CD4-positive, CD25-positive, alpha-beta regulatory T cell (primary cell): ENCODE measurements at regions not wholly inside any gene's neighbourhood (a gene's known extent, or its start where the extent isn't known, plus 50 kb on each side); places are given as distances from the start of the nearest gene placed in this dataset.

ENCODE experiments used
- ATAC-seq, 2 donors: fragments of 150-1000 bp; cut with Tn5 transposase; one replicate each; pipeline ENCODE4 v1.10.0; 2021; ENCODE audit warnings: low read depth in 2 of 2, moderate number of reproducible peaks in 2 of 2, moderate library complexity in 1 of 2
- DNase-seq, 3 donors: peaks; one replicate each; pipeline versions ENCODE4 v3.0.0 to v3.0.0-alpha.2; 2012 to 2022; ENCODE audit warnings: mixed read lengths in 1 of 3
- H3K27ac ChIP-seq: one replicate; pipeline ENCODE4 v1.7.0; 2013; ENCODE audit warnings: mild to moderate bottlenecking, low read length; ENCODE audit not compliant: insufficient read depth, poor library complexity, severe bottlenecking
- H3K27me3 ChIP-seq: one replicate; pipeline ENCODE4 v1.7.0; 2013; ENCODE audit warnings: low read length; ENCODE audit not compliant: control insufficient read depth, insufficient read depth
- H3K36me3 ChIP-seq: one replicate; pipeline ENCODE4 v1.7.0; 2013; ENCODE audit warnings: mild to moderate bottlenecking, low read length, moderate library complexity; ENCODE audit not compliant: control insufficient read depth, insufficient read depth
- H3K4me1 ChIP-seq: 2 replicates; pipeline ENCODE4 v1.7.0; 2013; ENCODE audit warnings: mild to moderate bottlenecking, low read length; ENCODE audit not compliant: insufficient read depth, control insufficient read depth, poor library complexity, severe bottlenecking
- H3K4me3 ChIP-seq: one replicate; pipeline ENCODE4 v1.7.0; 2013; ENCODE audit warnings: low read depth, mild to moderate bottlenecking, low read length, moderate library complexity
- H3K9me3 ChIP-seq, 2 experiments: 1 replicate in 1 of 2; 2 replicates in 1 of 2; pipeline ENCODE4 v1.7.0; 2013; ENCODE audit warnings: low read length in 2 of 2, mild to moderate bottlenecking in 1 of 2, moderate library complexity in 1 of 2; ENCODE audit not compliant: control insufficient read depth in 2 of 2
- H3K27ac Mint-ChIP-seq, 3 donors: one replicate each; pipeline ENCODE4 v1.8.0; 2020 to 2022; ENCODE audit warnings: mild to moderate bottlenecking in 3 of 3, mixed read lengths in 3 of 3, moderate library complexity in 2 of 3
- H3K27me3 Mint-ChIP-seq: one replicate; pipeline ENCODE4 v1.8.0; 2022; ENCODE audit warnings: mild to moderate bottlenecking, mixed read lengths
- H3K36me3 Mint-ChIP-seq: one replicate; pipeline ENCODE4 v1.8.0; 2020; ENCODE audit warnings: mixed read lengths
- H3K4me1 Mint-ChIP-seq, 4 donors: one replicate each; pipeline ENCODE4 v1.8.0; 2020 to 2022; ENCODE audit warnings: mixed read lengths in 4 of 4, mild to moderate bottlenecking in 1 of 4
- H3K4me3 Mint-ChIP-seq, 4 donors: one replicate each; pipeline ENCODE4 v1.8.0; 2020 to 2022; ENCODE audit warnings: mild to moderate bottlenecking in 4 of 4, mixed read lengths in 4 of 4, moderate library complexity in 3 of 4
- H3K9me3 Mint-ChIP-seq, 7 donors: one replicate each; pipeline ENCODE4 v1.8.0; 2020 to 2022; ENCODE audit warnings: mixed read lengths in 7 of 7, mild to moderate bottlenecking in 3 of 7, moderate library complexity in 2 of 7

GRCh38 chr2:21690005-21690404 is 566.2 kb downstream of the TDRD15 start:
- Mint-ChIP-seq H3K4me3 (no peak overlapping the region), H3K27me3 (no peaks in the 10 kb centered on the region), H3K36me3 (no peaks in the 10 kb centered on the region), H3K27ac (no peak overlapping the region), H3K4me1 (no peaks in the 10 kb centered on the region), H3K9me3 (peaks cover 0 to 4% (median 1%) of the 10 kb centered on the region in 7 donors)
- ATAC-seq = no peak
- H3K27ac ChIP-seq = no peak overlapping the region
- no peaks in the 10 kb centered on the region for H3K9me3 ChIP-seq
- DNase-seq = no peak
- no peaks in the 10 kb centered on the region for H3K27me3 ChIP-seq
- no peak overlapping the region for H3K4me3 ChIP-seq
- no peaks in the 10 kb centered on the region for H3K36me3 ChIP-seq
- no peaks in the 10 kb centered on the region for H3K4me1 ChIP-seq

DNA sequence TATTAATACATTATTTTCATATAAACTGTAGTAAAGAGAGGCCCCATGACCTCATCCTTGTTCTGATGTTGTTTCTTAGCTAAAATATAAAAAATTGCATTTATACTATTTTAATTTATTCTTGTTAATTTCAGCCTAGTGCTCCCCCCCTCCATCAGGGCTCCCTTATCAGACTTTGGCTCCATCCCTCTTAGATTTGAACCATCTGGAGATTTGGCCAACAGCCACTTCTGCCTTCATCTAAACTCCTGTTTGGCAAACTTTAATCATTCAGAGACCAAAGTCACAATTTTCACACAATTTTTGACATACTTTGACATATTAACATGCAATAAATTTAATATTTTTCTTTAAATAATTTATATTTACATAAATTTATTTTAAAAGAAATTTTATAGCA is 569.3 kb downstream of the TDRD15 start:
- Histone ChIP-seq H3K9me3 (no peaks in the 10 kb centered on the region), H3K4me3 (no peak overlapping the region), H3K27me3 (no peaks in the 10 kb centered on the region), H3K4me1 (no peaks in the 10 kb centered on the region), H3K27ac (no peak overlapping the region), H3K36me3 (no peaks in the 10 kb centered on the region)
- Mint-ChIP-seq H3K27ac (no peak overlapping the region), H3K9me3 (peaks cover 0 to 9% (median 5%) of the 10 kb centered on the region in 7 donors), H3K27me3 (no peaks in the 10 kb centered on the region), H3K4me3 (no peak overlapping the region), H3K4me1 (no peaks in the 10 kb centered on the region), H3K36me3 (no peaks in the 10 kb centered on the region)
- no peak for DNase-seq
- no peak for ATAC-seq

GRCh38 chr2:21694079-21694878 is 570.5 kb downstream of the TDRD15 start:
- no peaks in the 10 kb centered on the region for H3K4me1 Mint-ChIP-seq
- ATAC-seq (no peak), DNase-seq (no peak)
- H3K36me3 Mint-ChIP-seq = no peaks in the 10 kb centered on the region
- H3K4me3 ChIP-seq = no peak overlapping the region
- no peaks in the 10 kb centered on the region for H3K36me3 ChIP-seq
- no peak overlapping the region for H3K27ac ChIP-seq
- peaks cover 0 to 9% (median 6%) of the 10 kb centered on the region in 7 donors for H3K9me3 Mint-ChIP-seq
- H3K4me1 ChIP-seq = no peaks in the 10 kb centered on the region
- H3K4me3 Mint-ChIP-seq = no peak overlapping the region
- no peak overlapping the region for H3K27ac Mint-ChIP-seq
- no peaks in the 10 kb centered on the region for H3K27me3 Mint-ChIP-seq
- no peaks in the 10 kb centered on the region for H3K27me3 ChIP-seq
- H3K9me3 ChIP-seq = no peaks in the 10 kb centered on the region

DNA sequence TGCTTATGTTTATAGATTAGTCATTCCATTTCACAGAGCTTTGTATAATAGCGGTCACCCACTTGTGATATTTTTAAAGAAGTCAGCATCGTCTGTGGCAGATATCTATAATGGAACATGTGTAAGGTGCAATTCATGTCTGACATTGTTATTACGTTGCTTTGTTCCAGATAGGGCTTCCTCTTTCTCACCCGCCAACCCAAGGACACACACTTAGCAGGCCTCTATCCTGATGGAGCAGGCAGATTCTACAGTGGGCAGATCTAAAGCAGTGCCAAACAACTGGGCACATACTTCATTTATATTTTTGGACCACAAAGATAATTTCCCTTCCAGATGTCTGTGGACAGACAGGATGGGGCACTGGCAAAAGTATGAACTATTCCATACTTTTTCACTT is 573.1 kb downstream of the TDRD15 start:
- Mint-ChIP-seq H3K4me3 (no peak overlapping the region), H3K27ac (no peak overlapping the region), H3K36me3 (no peaks in the 10 kb centered on the region), H3K4me1 (no peaks in the 10 kb centered on the region), H3K9me3 (peaks cover 0 to 9% (median 6%) of the 10 kb centered on the region in 7 donors), H3K27me3 (no peaks in the 10 kb centered on the region)
- Histone ChIP-seq H3K4me3 (no peak overlapping the region), H3K9me3 (no peaks in the 10 kb centered on the region), H3K4me1 (no peaks in the 10 kb centered on the region), H3K36me3 (no peaks in the 10 kb centered on the region), H3K27me3 (no peaks in the 10 kb centered on the region), H3K27ac (no peak overlapping the region)
- ATAC-seq = no peak
- DNase-seq = no peak

DNA sequence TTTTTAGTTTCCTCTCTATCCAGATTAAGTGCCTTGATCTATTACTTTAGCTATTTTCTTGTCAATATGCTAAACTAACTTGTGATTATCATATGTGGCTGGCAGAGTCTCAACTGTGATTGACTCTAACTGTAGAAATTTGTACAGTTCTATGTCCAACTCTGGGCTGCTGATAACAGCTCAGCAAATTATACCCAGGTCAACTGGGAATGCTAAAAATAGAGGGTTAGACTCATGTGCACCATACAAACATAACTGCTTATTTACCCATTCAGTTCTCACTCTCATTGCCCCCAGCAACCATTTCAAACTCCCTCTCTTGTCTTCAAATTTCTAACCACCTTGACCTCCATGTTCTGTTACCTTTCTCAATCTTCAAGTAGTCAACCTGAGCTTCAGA is 576.9 kb downstream of the TDRD15 start:
- no peaks in the 10 kb centered on the region for H3K27me3 Mint-ChIP-seq
- DNase-seq = no peak
- H3K4me1 Mint-ChIP-seq = no peaks in the 10 kb centered on the region
- no peaks in the 10 kb centered on the region for H3K27me3 ChIP-seq
- H3K9me3 ChIP-seq = no peaks in the 10 kb centered on the region
- no peak overlapping the region for H3K27ac Mint-ChIP-seq
- H3K36me3 ChIP-seq = no peaks in the 10 kb centered on the region
- H3K27ac ChIP-seq = no peak overlapping the region
- no peak overlapping the region for H3K4me3 ChIP-seq
- H3K4me1 ChIP-seq = no peaks in the 10 kb centered on the region
- no peak overlapping the region for H3K4me3 Mint-ChIP-seq
- no peak for ATAC-seq
- H3K36me3 Mint-ChIP-seq = no peaks in the 10 kb centered on the region
- H3K9me3 Mint-ChIP-seq = peaks cover 0 to 18% (median 5%) of the 10 kb centered on the region in 7 donors

DNA sequence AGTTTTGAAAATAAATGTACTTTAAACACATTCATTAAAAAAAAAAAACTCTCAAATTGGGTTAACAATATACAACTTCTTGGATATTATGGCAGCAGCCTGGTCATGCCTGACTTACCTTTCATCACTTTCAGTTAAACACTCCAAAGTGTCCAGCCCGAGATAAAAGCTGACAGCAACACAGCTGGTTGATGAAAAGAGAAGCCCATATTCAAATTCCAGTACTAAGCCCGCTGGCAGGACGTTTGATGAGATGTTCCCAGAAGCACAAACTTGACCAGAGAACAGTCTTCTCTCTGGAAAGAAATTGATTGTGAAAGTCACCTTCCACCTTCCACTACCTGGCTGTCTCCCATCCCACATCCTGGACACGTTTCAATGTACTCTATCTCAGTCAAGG is 586.3 kb downstream of the TDRD15 start:
- H3K27me3 Mint-ChIP-seq = no peaks in the 10 kb centered on the region
- Histone ChIP-seq H3K27me3 (no peaks in the 10 kb centered on the region), H3K9me3 (no peaks in the 10 kb centered on the region), H3K4me3 (no peak overlapping the region), H3K36me3 (no peaks in the 10 kb centered on the region), H3K27ac (no peak overlapping the region), H3K4me1 (no peaks in the 10 kb centered on the region)
- H3K9me3 Mint-ChIP-seq = peaks cover 0 to 8% (median 4%) of the 10 kb centered on the region in 7 donors
- ATAC-seq (no peak), DNase-seq (no peak)
- no peak overlapping the region for H3K27ac Mint-ChIP-seq
- no peaks in the 10 kb centered on the region for H3K36me3 Mint-ChIP-seq
- no peaks in the 10 kb centered on the region for H3K4me1 Mint-ChIP-seq
- no peak overlapping the region for H3K4me3 Mint-ChIP-seq

- Mint-ChIP-seq H3K4me1 (no peaks in the 10 kb centered on the region), H3K36me3 (no peaks in the 10 kb centered on the region), H3K27me3 (no peaks in the 10 kb centered on the region), H3K9me3 (peaks cover 0 to 9% (median 4%) of the 10 kb centered on the region in 7 donors), H3K27ac (no peak overlapping the region), H3K4me3 (no peak overlapping the region)
- Histone ChIP-seq H3K36me3 (no peaks in the 10 kb centered on the region), H3K9me3 (no peaks in the 10 kb centered on the region), H3K27me3 (no peaks in the 10 kb centered on the region), H3K27ac (no peak overlapping the region), H3K4me3 (no peak overlapping the region), H3K4me1 (no peaks in the 10 kb centered on the region)
- DNase-seq (no peak), ATAC-seq (no peak)
These were observed 586.7 kb downstream of the TDRD15 start for GRCh38 chr2:21710496-21710895.

DNA sequence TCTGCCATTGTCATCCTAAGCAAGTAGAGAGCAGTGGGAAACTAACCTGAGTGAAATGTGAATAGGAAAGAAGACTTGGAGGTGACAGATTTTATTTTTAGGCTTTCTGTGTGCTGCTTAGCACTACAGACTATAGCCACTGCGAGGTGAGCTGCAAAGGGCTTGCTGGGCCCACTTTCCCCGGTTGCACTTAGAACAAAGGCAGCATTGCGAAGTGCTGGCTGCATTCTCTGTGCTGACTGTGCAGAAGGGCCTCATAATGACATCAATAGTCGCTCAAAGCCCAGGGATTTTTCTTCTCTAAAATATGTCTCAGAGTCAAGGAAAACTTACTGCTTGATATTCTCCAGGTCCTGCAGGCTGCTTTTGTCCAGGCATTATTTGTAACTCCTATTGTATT is 592.1 kb downstream of the TDRD15 start:
- Mint-ChIP-seq H3K27ac (no peak overlapping the region), H3K27me3 (no peaks in the 10 kb centered on the region), H3K9me3 (peaks cover 0 to 28% (median 6%) of the 10 kb centered on the region in 7 donors), H3K4me1 (no peaks in the 10 kb centered on the region), H3K36me3 (no peaks in the 10 kb centered on the region), H3K4me3 (no peak overlapping the region)
- no peaks in the 10 kb centered on the region for H3K36me3 ChIP-seq
- H3K4me1 ChIP-seq = no peaks in the 10 kb centered on the region
- H3K27me3 ChIP-seq = no peaks in the 10 kb centered on the region
- DNase-seq (no peak), ATAC-seq (no peak)
- H3K4me3 ChIP-seq = no peak overlapping the region
- H3K27ac ChIP-seq = no peak overlapping the region
- no peaks in the 10 kb centered on the region for H3K9me3 ChIP-seq
